Naive thymus-derived CD8-positive, alpha-beta T cell (primary cell): ENCODE measurements at regions not wholly inside any gene's neighbourhood (a gene's known extent, or its start where the extent isn't known, plus 50 kb on each side); places are given as distances from the start of the nearest gene placed in this dataset.

Source experiments
- ATAC-seq, 2 donors: fragments of 150-1000 bp; cut with Tn5 transposase in 1 of 2; sonication (Bioruptor Pico), chemical (Tn5 transposase) in 1 of 2; 1 replicate in 1 of 2; 2 replicates in 1 of 2; pipeline ENCODE4 v1.10.0; 2021; ENCODE audit warnings: mild to moderate bottlenecking in 2 of 2, moderate library complexity in 2 of 2
- POLR2A ChIA-PET: fragments of 350-600 bp; sonication (Branson Sonifier 250); formaldehyde crosslinking; loops from one replicate; lab custom pipeline; 2021; ENCODE audit warnings: antibody characterized with exemption; lab: Charles Lee
- DNase-seq, 10 donors: peaks; one replicate each; pipeline versions ENCODE4 v3.0.0 to v3.0.0-alpha.2; 2020 to 2022
- H3K27ac Mint-ChIP-seq, 10 donors: one replicate each; pipeline ENCODE4 v1.8.0; 2020 to 2022; ENCODE audit warnings: mild to moderate bottlenecking in 10 of 10, mixed read lengths in 10 of 10, moderate library complexity in 4 of 10, inconsistent platforms in 1 of 10
- H3K27me3 Mint-ChIP-seq, 5 donors: one replicate each; pipeline ENCODE4 v1.8.0; 2021 to 2022; ENCODE audit warnings: mixed read lengths in 5 of 5
- H3K36me3 Mint-ChIP-seq, 3 donors: one replicate each; pipeline ENCODE4 v1.8.0; 2020 to 2022; ENCODE audit warnings: mixed read lengths in 3 of 3, mild to moderate bottlenecking in 2 of 3, inconsistent platforms in 1 of 3
- H3K4me1 Mint-ChIP-seq, 4 donors: one replicate each; pipeline ENCODE4 v1.8.0; 2021 to 2022; ENCODE audit warnings: mixed read lengths in 4 of 4
- H3K4me3 Mint-ChIP-seq, 10 donors: one replicate each; pipeline ENCODE4 v1.8.0; 2020 to 2022; ENCODE audit warnings: mild to moderate bottlenecking in 10 of 10, mixed read lengths in 10 of 10, moderate library complexity in 6 of 10, inconsistent platforms in 1 of 10
- H3K9me3 Mint-ChIP-seq, 9 donors: one replicate each; pipeline ENCODE4 v1.8.0; 2020 to 2022; ENCODE audit warnings: mixed read lengths in 9 of 9, mild to moderate bottlenecking in 3 of 9, inconsistent platforms in 1 of 9, moderate library complexity in 1 of 9

GRCh38 chr15:101545548-101546505 is 56.3 kb upstream of the PCSK6 start:
- Mint-ChIP-seq H3K27ac (no peak overlapping the region), H3K27me3 (peaks cover 22 to 57% (median 36%) of the 10 kb centered on the region in 5 donors), H3K4me1 (peaks cover 0 to 2% (median 0%) of the 10 kb centered on the region in 4 donors), H3K36me3 (peaks cover 0 to 9% (median 0%) of the 10 kb centered on the region in 3 donors), H3K4me3 (no peak overlapping the region), H3K9me3 (peaks cover 0 to 12% (median 4%) of the 10 kb centered on the region in 9 donors)
- ATAC-seq (no peak), DNase-seq (peak in 1 of 10 donors; percentile 14)
- POLR2A ChIA-PET = no interaction called here

GRCh38 chr15:101544613-101544945 is 55.1 kb upstream of the PCSK6 start:
- H3K4me3 Mint-ChIP-seq = no peak overlapping the region
- peaks cover 0 to 12% (median 5%) of the 10 kb centered on the region in 9 donors for H3K9me3 Mint-ChIP-seq
- POLR2A ChIA-PET = no interaction called here
- ATAC-seq (no peak), DNase-seq (no peak)
- H3K4me1 Mint-ChIP-seq = peaks cover 0 to 2% (median 0%) of the 10 kb centered on the region in 4 donors
- peaks cover 19 to 54% (median 34%) of the 10 kb centered on the region in 5 donors for H3K27me3 Mint-ChIP-seq
- peaks cover 0 to 9% (median 0%) of the 10 kb centered on the region in 3 donors for H3K36me3 Mint-ChIP-seq
- no peak overlapping the region for H3K27ac Mint-ChIP-seq

GRCh38 chr15:101543926-101544612 is 54.6 kb upstream of the PCSK6 start:
- H3K9me3 Mint-ChIP-seq = peaks cover 0 to 12% (median 5%) of the 10 kb centered on the region in 9 donors
- peak in 1 of 10 donors; percentile 51 for DNase-seq
- H3K4me1 Mint-ChIP-seq = peaks cover 0 to 2% (median 0%) of the 10 kb centered on the region in 4 donors
- ATAC-seq = no peak
- H3K36me3 Mint-ChIP-seq = peaks cover 0 to 9% (median 0%) of the 10 kb centered on the region in 3 donors
- H3K27ac Mint-ChIP-seq = peak overlapping the region in 1 of 10 donors; percentile 85
- POLR2A ChIA-PET = no interaction called here
- no peak overlapping the region for H3K4me3 Mint-ChIP-seq
- H3K27me3 Mint-ChIP-seq = peaks cover 19 to 49% (median 33%) of the 10 kb centered on the region in 5 donors

DNA sequence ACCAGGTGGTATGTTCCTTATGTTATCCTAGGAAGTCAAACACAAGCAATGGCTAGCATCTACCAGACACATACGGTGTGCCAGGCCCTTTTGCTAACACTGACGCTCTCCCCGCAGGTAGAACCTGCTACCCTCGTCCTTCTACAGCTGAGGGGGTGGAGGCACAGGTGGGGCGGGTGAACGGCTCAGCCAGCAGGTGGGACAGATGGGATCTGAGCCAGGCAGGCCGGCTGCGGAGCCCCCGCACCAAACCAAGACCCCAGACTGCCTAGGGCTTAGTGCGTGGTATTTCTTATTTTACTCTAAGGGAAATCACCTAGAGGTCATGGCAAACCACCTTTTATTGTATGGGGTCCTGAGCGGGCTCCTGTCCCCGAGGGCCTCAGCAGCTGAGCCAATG is 53.9 kb upstream of the PCSK6 start:
- Mint-ChIP-seq H3K27ac (no peak overlapping the region), H3K36me3 (peaks cover 0 to 9% (median 0%) of the 10 kb centered on the region in 3 donors), H3K27me3 (peaks cover 17 to 47% (median 31%) of the 10 kb centered on the region in 5 donors), H3K4me1 (peaks cover 0 to 2% (median 0%) of the 10 kb centered on the region in 4 donors), H3K9me3 (peaks cover 0 to 12% (median 6%) of the 10 kb centered on the region in 9 donors), H3K4me3 (no peak overlapping the region)
- POLR2A ChIA-PET = no interaction called here
- DNase-seq (peak in 1 of 10 donors; percentile 42), ATAC-seq (no peak)

DNA sequence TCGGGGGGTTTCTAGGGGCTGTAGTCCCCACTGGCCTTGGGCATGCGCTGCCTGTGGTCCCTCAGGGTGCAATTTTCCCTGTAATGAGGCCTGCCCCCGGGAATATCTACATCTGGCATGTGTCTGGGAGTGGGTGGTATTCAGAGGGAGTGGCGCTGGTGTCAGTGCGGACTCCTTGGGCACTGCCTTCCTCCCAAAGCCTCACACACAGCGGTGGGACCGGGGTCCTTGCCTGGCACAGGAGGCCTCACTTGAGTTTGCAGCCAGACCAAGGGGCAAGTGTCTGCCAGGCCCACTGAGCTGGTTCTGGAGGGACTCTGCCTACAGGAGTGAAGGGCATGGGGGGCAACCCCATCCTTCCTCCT is 53.5 kb upstream of the PCSK6 start:
- DNase-seq (no peak), ATAC-seq (no peak)
- Mint-ChIP-seq H3K27me3 (peaks cover 15 to 45% (median 31%) of the 10 kb centered on the region in 5 donors), H3K9me3 (peaks cover 0 to 12% (median 6%) of the 10 kb centered on the region in 9 donors), H3K4me3 (no peak overlapping the region), H3K27ac (no peak overlapping the region), H3K36me3 (peaks cover 0 to 8% (median 0%) of the 10 kb centered on the region in 3 donors), H3K4me1 (peaks cover 0 to 2% (median 0%) of the 10 kb centered on the region in 4 donors)
- POLR2A ChIA-PET = no interaction called here

GRCh38 chr15:101542306-101543025 is 53.0 kb upstream of the PCSK6 start:
- H3K36me3 Mint-ChIP-seq = peaks cover 0 to 3% (median 0%) of the 10 kb centered on the region in 3 donors
- no peak overlapping the region for H3K27ac Mint-ChIP-seq
- H3K27me3 Mint-ChIP-seq = peaks cover 12 to 39% (median 26%) of the 10 kb centered on the region in 5 donors
- ATAC-seq = no peak
- peak in 2 of 10 donors; percentile 39 to 64 for DNase-seq
- H3K4me3 Mint-ChIP-seq = no peak overlapping the region
- peaks cover 0 to 12% (median 3%) of the 10 kb centered on the region in 9 donors for H3K9me3 Mint-ChIP-seq
- POLR2A ChIA-PET = no interaction called here
- peaks cover 0 to 2% (median 1%) of the 10 kb centered on the region in 4 donors for H3K4me1 Mint-ChIP-seq

DNA sequence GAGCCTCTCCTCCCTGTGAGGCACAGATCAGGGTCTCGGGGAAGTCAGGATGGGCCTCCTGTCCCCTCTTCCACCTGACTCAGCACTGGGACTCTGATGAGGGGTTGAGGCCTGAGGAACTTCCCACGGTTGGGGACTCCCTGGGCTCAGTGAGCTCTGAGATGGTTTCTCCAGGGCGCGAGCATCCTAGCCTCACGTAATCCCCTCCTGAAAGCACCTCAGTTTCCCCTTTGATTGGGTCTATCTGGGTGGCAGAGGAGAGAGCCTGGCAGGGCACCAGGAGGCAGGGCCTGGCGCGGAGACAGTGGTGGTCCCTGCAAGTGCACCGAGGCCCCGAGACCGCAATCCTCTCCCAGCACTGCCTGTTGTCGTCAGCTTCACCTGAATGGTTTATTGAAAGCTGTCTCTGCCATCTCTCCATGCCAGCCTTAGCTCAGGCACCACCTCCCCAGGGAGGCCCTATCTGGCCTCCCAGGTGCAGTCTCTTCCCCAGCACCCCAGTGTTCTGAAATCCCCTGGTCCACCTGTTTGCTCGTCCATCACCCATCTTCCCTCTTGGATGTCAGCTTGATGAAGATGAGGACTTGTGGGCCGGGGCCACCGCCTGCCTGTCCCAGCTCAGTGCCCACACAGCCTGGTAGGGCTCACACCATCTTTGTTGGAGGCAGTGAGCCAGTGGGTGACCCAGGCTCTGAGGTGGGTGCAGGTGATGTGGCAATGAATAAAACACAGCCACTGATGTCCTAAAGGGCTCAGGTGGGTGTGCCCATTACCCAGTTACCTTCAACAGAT is 52.2 kb upstream of the PCSK6 start:
- DNase-seq (peak in 1 of 10 donors; percentile 40), ATAC-seq (no peak)
- POLR2A ChIA-PET = no interaction called here
- Mint-ChIP-seq H3K36me3 (no peaks in the 10 kb centered on the region), H3K27ac (peak overlapping the region in 1 of 10 donors; percentile 71), H3K9me3 (peaks cover 0 to 12% (median 0%) of the 10 kb centered on the region in 9 donors), H3K4me1 (peaks cover 0 to 2% (median 1%) of the 10 kb centered on the region in 4 donors), H3K4me3 (no peak overlapping the region), H3K27me3 (peaks cover 12 to 34% (median 25%) of the 10 kb centered on the region in 5 donors)

DNA sequence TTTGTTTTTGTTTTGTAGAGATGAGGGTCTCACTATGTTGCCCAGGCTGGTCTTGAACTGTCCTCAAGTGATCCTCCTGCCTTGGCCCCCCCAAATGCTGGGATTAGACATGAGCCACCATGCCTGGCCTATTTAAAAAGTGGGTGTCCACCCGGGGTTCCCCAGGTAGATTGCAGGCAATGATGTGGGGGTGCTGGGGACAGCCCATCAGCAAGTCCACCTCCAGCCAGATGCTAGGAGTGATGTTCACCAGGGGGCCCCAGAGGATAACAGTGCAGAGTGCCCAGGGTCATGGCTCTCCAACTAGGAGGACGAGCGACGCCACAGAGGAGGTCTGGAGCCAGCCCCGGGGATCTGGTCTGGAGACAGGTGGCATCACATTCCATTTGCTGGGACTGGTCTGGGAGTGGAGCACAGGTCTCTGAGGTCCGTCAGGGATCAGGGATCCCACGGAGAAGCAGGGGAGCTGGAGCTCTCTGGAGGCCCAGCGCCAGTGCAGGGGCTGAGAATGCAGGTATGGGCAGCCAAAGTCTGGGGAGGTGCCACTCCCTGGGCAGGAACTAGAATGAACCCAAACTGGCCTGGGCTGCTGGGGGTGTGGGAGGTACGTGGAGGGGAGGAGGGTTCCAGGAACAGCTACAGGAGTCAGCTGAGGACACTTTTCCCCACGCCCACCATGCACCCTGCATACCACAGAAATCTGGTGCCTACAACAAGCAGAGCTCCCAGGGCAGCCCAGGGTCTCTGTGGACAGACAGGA is 51.2 kb upstream of the PCSK6 start:
- ATAC-seq (no peak), DNase-seq (peak in 1 of 10 donors; percentile 47)
- H3K9me3 Mint-ChIP-seq = peaks cover 0 to 12% (median 0%) of the 10 kb centered on the region in 9 donors
- peaks cover 8 to 31% (median 18%) of the 10 kb centered on the region in 5 donors for H3K27me3 Mint-ChIP-seq
- H3K36me3 Mint-ChIP-seq = no peaks in the 10 kb centered on the region
- H3K27ac Mint-ChIP-seq = no peak overlapping the region
- no peak overlapping the region for H3K4me3 Mint-ChIP-seq
- POLR2A ChIA-PET = no interaction called here
- peaks cover 0 to 2% (median 1%) of the 10 kb centered on the region in 4 donors for H3K4me1 Mint-ChIP-seq

- DNase-seq (peak in 1 of 10 donors; percentile 21), ATAC-seq (no peak)
- H3K27me3 Mint-ChIP-seq = peaks cover 5 to 31% (median 18%) of the 10 kb centered on the region in 5 donors
- H3K36me3 Mint-ChIP-seq = no peaks in the 10 kb centered on the region
- H3K27ac Mint-ChIP-seq = peak overlapping the region in 1 of 10 donors; percentile 29
- peaks cover 0 to 12% (median 0%) of the 10 kb centered on the region in 9 donors for H3K9me3 Mint-ChIP-seq
- no peak overlapping the region for H3K4me3 Mint-ChIP-seq
- POLR2A ChIA-PET = no interaction called here
- peaks cover 0 to 2% (median 1%) of the 10 kb centered on the region in 4 donors for H3K4me1 Mint-ChIP-seq
Measured at GRCh38 chr15:101539930-101540329, 50.4 kb upstream of the PCSK6 start.

DNA sequence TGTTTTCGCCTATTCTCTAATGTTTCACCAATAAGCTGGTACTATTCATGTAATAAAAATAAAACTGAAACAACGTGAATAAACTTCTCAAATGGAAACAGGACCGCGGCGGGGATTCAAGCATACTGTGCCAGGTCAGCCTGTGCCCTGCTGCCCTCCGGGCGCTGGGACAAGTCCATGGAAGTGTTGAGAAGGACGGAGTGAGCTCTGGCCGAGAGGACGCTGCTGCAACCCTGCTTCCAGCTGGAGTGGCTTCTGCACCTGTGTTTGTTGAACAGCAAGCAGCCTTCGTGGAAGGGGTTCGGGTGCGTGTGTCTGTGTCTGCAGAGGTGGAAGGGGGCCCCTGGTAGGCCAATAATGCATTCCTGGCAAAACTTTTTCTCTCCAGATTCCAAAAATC is 50.0 kb upstream of the PCSK6 start:
- Mint-ChIP-seq H3K27me3 (peaks cover 5 to 31% (median 17%) of the 10 kb centered on the region in 5 donors), H3K27ac (no peak overlapping the region), H3K9me3 (peaks cover 0 to 12% (median 0%) of the 10 kb centered on the region in 9 donors), H3K4me3 (no peak overlapping the region), H3K4me1 (peaks cover 0 to 2% (median 1%) of the 10 kb centered on the region in 4 donors), H3K36me3 (no peaks in the 10 kb centered on the region)
- peak in 1 of 10 donors; percentile 19 for DNase-seq
- ATAC-seq = no peak
- POLR2A ChIA-PET = no interaction called here
